Fibroblast of lung (primary cell): ENCODE measurements at regions not wholly inside any gene's neighbourhood (a gene's known extent, or its start where the extent isn't known, plus 50 kb on each side); places are given as distances from the start of the nearest gene placed in this dataset.

Experiments used
- CTCF ChIP-seq, 2 donors: IDR thresholded peaks in 1 of 2; conservative IDR thresholded peaks in 1 of 2; 1 replicate in 1 of 2; 2 replicates in 1 of 2; pipeline ENCODE4 v1.5.1; 2011 to 2012; ENCODE audit warnings: low read length in 2 of 2, control low read depth in 1 of 2, inconsistent platforms in 1 of 2, low read depth in 1 of 2, mild to moderate bottlenecking in 1 of 2
- EZH2 ChIP-seq: IDR thresholded peaks from 2 replicates; pipeline ENCODE4 v1.5.1; 2012; ENCODE audit warnings: low read length, control low read depth, mild to moderate bottlenecking; ENCODE audit errors: missing control alignments

- peak; percentile 19 to 51 for TF ChIP-seq CTCF (conservative IDR thresholded peaks at IDR 0.05 in 1 of 2, IDR thresholded peaks at IDR 0.05 in 1 of 2; ENCODE audit: low read depth in 1 of 2, low read length in 2 of 2)
- TF ChIP-seq EZH2, result no peak
These were observed 617.3 kb downstream of the MATN1 start for GRCh38 chr1:30106125-30106524.
